Osteoblast (primary cell): ENCODE measurements at regions not wholly inside any gene's neighbourhood (a gene's known extent, or its start where the extent isn't known, plus 50 kb on each side); places are given as distances from the start of the nearest gene placed in this dataset.

Experiments
- DNase-seq: peaks from one replicate; pipeline ENCODE4 v3.0.0; 2011; ENCODE audit warnings: low spot score, mixed read lengths; ENCODE audit not compliant: insufficient read length; ENCODE audit errors: missing footprints
- H2AFZ ChIP-seq: 2 replicates; pipeline ENCODE4 v1.6.0; 2011; ENCODE audit warnings: mild to moderate bottlenecking, low read length
- H3K27ac ChIP-seq: 2 replicates; pipeline ENCODE4 v1.5.1; 2011; ENCODE audit warnings: mild to moderate bottlenecking, low read depth, low read length, moderate library complexity
- H3K27me3 ChIP-seq: 2 replicates; pipeline ENCODE4 v1.6.0; 2012; ENCODE audit warnings: mild to moderate bottlenecking, control low read depth, inconsistent platforms, low read length, moderate library complexity; ENCODE audit not compliant: insufficient read depth
- H3K36me3 ChIP-seq: 2 replicates; pipeline ENCODE4 v1.5.1; 2011; ENCODE audit warnings: mild to moderate bottlenecking, low read length, control low read depth, moderate library complexity; ENCODE audit not compliant: insufficient read depth
- H3K4me1 ChIP-seq: 2 replicates; pipeline ENCODE4 v1.5.1; 2011; ENCODE audit warnings: mild to moderate bottlenecking, low read length, control low read depth, moderate library complexity; ENCODE audit not compliant: insufficient read depth
- H3K4me2 ChIP-seq: 2 replicates; pipeline ENCODE4 v1.6.0; 2011; ENCODE audit warnings: mild to moderate bottlenecking, low read length; ENCODE audit not compliant: insufficient read depth
- H3K4me3 ChIP-seq: fragments of 200-600 bp; sonication (generic); 3 replicates; pipeline ENCODE4 v1.5.1; 2012; ENCODE audit warnings: mild to moderate bottlenecking, low read length, inconsistent platforms; ENCODE audit not compliant: insufficient read depth
- H3K79me2 ChIP-seq: 2 replicates; pipeline ENCODE4 v1.6.0; 2012; ENCODE audit warnings: mild to moderate bottlenecking, low read length, control low read depth, inconsistent platforms; ENCODE audit not compliant: insufficient read depth
- H3K9me3 ChIP-seq: 2 replicates; pipeline ENCODE4 v1.5.1; 2011; ENCODE audit warnings: low read depth, low read length, control low read depth
- H4K20me1 ChIP-seq: 2 replicates; pipeline ENCODE4 v1.6.0; 2012; ENCODE audit warnings: mild to moderate bottlenecking, low read length, control low read depth; ENCODE audit not compliant: insufficient read depth
- TF ChIP-seq, protein P1 (sequence below): IDR thresholded peaks from 2 replicates; pipeline ENCODE4 v1.5.1; 2011; ENCODE audit warnings: mild to moderate bottlenecking, low read depth, low read length, moderate library complexity; ENCODE audit errors: extremely low read depth

DNA sequence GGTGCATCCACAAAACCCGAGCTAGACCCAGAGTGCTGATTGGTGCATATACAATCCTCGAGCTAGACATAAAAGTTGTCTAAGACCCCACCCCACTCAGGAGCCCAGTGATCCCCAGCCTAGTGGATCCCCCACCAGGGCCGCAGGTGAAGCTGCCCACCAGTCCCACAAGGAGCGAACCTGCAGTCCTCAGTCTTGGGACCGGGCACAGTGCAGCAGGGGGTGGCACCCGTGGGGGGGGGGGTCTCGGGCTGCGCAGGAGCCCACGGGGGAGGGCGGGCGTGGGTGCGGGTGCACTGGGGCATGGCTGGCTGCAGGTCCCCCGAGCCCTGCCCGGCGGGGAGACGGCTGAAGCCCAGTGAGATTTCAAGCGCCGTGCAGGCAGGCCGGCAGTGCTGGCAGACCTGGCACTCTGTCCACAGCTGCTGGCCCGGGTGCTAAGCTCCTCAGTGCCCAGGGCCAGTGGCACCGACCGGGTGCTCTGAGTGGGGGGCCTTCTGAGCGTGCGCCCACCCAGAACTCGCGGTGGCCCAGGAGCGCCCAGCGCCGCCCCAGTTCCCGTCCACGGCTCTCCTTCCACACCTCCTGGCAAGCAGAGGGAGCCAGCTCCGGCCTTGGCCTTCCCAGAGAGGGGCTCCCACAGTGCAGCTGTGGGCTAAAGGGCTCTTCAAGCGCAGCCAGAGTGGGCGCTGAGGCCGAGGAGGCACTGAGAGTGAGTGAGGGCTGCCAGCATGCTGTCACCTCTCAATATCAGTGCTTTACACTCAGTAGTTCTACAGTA, 989.1 kb downstream of the FAM181B start:
- no peak overlapping the region for H2AFZ ChIP-seq
- no peak overlapping the region for H3K4me2 ChIP-seq
- H3K79me2 ChIP-seq, result no peaks in the 10 kb centered on the region
- TF ChIP-seq, protein P1, sequence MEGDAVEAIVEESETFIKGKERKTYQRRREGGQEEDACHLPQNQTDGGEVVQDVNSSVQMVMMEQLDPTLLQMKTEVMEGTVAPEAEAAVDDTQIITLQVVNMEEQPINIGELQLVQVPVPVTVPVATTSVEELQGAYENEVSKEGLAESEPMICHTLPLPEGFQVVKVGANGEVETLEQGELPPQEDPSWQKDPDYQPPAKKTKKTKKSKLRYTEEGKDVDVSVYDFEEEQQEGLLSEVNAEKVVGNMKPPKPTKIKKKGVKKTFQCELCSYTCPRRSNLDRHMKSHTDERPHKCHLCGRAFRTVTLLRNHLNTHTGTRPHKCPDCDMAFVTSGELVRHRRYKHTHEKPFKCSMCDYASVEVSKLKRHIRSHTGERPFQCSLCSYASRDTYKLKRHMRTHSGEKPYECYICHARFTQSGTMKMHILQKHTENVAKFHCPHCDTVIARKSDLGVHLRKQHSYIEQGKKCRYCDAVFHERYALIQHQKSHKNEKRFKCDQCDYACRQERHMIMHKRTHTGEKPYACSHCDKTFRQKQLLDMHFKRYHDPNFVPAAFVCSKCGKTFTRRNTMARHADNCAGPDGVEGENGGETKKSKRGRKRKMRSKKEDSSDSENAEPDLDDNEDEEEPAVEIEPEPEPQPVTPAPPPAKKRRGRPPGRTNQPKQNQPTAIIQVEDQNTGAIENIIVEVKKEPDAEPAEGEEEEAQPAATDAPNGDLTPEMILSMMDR, result no peak
- DNase-seq, result no peak
- H3K9me3 ChIP-seq, result no peaks in the 10 kb centered on the region
- H3K4me3 ChIP-seq, result no peak overlapping the region
- no peaks in the 10 kb centered on the region for H3K4me1 ChIP-seq
- no peak overlapping the region for H3K27ac ChIP-seq
- H3K27me3 ChIP-seq, result no peaks in the 10 kb centered on the region
- no peaks in the 10 kb centered on the region for H4K20me1 ChIP-seq
- H3K36me3 ChIP-seq, result no peaks in the 10 kb centered on the region

DNA sequence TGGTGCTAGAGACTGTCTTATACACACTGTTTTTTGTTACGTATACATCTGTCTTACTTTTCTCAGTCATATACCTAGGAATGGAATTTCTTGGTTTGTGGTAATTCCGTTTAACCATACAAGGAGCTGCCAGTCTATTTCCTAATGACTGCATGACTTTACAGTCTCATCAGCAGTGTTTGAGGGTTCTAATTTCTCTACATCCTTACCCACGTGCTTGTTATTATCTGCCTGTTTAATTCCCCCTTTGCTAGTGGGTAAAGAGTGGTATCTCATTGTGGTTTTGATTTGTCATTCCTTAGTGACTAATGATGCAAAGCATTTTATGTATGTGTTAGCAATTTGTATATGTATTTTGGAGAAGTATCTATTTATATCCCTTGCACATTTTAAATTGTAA, 1008.0 kb downstream of the FAM181B start:
- Histone ChIP-seq H2AFZ (no peak overlapping the region), H3K4me3 (no peak overlapping the region), H3K27ac (no peak overlapping the region), H3K79me2 (no peaks in the 10 kb centered on the region), H4K20me1 (no peaks in the 10 kb centered on the region), H3K27me3 (no peaks in the 10 kb centered on the region), H3K4me2 (no peak overlapping the region), H3K36me3 (no peaks in the 10 kb centered on the region), H3K4me1 (no peaks in the 10 kb centered on the region), H3K9me3 (peaks cover 2% of the 10 kb centered on the region)
- TF ChIP-seq, protein P1, result no peak
- no peak for DNase-seq

DNA sequence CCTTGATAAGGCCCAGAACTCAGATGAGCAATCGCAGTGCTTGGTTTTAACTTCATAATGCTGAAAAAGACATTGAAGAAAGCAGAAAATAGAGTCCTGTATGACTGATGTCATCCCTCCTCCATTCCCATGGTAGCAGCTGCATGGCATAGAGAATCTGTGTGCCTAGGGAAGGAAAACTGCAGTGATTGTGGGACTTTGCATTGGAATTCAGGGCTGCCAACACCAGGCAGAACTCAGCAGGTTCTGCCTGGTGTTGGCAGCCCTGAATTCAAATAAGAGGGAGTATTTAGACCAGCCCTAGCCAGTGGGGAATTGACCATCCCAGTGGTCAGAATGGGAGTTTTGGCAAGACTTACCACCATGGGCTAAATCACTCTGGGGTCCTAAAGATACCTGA, 1016.0 kb downstream of the FAM181B start:
- H3K27ac ChIP-seq, result no peak overlapping the region
- H3K4me3 ChIP-seq, result no peak overlapping the region
- no peak for DNase-seq
- H3K9me3 ChIP-seq, result peaks cover 3% of the 10 kb centered on the region
- H3K36me3 ChIP-seq, result no peaks in the 10 kb centered on the region
- no peaks in the 10 kb centered on the region for H4K20me1 ChIP-seq
- no peaks in the 10 kb centered on the region for H3K79me2 ChIP-seq
- no peaks in the 10 kb centered on the region for H3K4me1 ChIP-seq
- no peak overlapping the region for H3K4me2 ChIP-seq
- no peaks in the 10 kb centered on the region for H3K27me3 ChIP-seq
- TF ChIP-seq, protein P1, result no peak
- H2AFZ ChIP-seq, result no peak overlapping the region

GRCh38 chr11:81707881-81708280, 1025.8 kb downstream of the FAM181B start:
- Histone ChIP-seq H2AFZ (no peak overlapping the region), H3K27me3 (no peaks in the 10 kb centered on the region), H4K20me1 (no peaks in the 10 kb centered on the region), H3K36me3 (no peaks in the 10 kb centered on the region), H3K4me3 (no peak overlapping the region), H3K4me1 (no peaks in the 10 kb centered on the region), H3K79me2 (no peaks in the 10 kb centered on the region), H3K4me2 (no peak overlapping the region), H3K9me3 (no peaks in the 10 kb centered on the region), H3K27ac (no peak overlapping the region)
- TF ChIP-seq, protein P1, result no peak
- no peak for DNase-seq
